ENCODE measurements at regions not wholly inside any gene's neighbourhood (a gene's known extent, or its start where the extent isn't known, plus 50 kb on each side); places are given as distances from the start of the nearest gene placed in this dataset.

DNA sequence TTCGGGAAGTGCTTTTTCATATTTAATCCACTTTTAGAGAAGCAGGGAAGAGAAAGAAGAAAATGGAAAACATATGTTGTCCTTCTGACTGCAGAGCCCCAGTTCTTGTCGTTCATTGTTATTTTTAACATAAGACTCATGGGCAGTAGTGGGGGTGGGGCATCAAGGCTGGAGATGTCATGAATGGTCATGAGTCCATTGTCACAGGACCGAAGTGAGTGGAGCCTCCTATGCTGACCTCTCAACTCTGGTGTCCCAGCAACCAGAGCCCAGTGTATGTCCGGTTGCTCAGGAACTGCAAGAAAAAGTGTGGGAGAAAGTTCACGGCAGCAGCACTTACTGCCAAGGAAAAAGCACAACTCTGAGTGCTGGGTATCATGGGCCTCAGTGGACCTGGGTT lies 108.6 kb downstream of the BANF2 start:
- TF ChIP-seq, protein P1, sequence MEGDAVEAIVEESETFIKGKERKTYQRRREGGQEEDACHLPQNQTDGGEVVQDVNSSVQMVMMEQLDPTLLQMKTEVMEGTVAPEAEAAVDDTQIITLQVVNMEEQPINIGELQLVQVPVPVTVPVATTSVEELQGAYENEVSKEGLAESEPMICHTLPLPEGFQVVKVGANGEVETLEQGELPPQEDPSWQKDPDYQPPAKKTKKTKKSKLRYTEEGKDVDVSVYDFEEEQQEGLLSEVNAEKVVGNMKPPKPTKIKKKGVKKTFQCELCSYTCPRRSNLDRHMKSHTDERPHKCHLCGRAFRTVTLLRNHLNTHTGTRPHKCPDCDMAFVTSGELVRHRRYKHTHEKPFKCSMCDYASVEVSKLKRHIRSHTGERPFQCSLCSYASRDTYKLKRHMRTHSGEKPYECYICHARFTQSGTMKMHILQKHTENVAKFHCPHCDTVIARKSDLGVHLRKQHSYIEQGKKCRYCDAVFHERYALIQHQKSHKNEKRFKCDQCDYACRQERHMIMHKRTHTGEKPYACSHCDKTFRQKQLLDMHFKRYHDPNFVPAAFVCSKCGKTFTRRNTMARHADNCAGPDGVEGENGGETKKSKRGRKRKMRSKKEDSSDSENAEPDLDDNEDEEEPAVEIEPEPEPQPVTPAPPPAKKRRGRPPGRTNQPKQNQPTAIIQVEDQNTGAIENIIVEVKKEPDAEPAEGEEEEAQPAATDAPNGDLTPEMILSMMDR (IDR thresholded peaks at IDR 0.05; ENCODE audit: low read depth, low read length), result no peak
- no peak overlapping the region for H3K4me3 ChIP-seq (ENCODE audit: low read depth, low read length)

DNA sequence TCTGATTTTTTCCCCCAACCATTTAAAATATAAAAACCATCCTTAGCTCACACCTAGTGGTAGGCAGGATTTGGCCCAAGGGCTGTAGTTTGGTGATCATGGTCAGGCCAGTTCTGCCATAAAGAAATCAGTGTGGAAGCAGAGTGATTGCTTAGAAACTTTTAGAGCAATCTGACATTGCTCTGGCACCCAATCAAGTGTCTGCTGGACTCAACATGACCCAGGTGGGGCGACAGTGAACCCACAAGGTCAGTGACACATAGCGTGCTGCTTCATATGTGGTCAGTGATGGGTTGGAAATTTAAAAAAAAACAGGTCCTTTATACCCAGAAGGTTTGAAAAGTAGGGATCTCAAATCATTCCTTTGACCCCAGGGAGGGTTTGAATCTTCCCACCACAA lies 107.9 kb downstream of the BANF2 start:
- TF ChIP-seq, protein P1 (IDR thresholded peaks at IDR 0.05; ENCODE audit: low read depth, low read length), result no peak
- no peak overlapping the region for H3K4me3 ChIP-seq (ENCODE audit: low read depth, low read length)

DNA sequence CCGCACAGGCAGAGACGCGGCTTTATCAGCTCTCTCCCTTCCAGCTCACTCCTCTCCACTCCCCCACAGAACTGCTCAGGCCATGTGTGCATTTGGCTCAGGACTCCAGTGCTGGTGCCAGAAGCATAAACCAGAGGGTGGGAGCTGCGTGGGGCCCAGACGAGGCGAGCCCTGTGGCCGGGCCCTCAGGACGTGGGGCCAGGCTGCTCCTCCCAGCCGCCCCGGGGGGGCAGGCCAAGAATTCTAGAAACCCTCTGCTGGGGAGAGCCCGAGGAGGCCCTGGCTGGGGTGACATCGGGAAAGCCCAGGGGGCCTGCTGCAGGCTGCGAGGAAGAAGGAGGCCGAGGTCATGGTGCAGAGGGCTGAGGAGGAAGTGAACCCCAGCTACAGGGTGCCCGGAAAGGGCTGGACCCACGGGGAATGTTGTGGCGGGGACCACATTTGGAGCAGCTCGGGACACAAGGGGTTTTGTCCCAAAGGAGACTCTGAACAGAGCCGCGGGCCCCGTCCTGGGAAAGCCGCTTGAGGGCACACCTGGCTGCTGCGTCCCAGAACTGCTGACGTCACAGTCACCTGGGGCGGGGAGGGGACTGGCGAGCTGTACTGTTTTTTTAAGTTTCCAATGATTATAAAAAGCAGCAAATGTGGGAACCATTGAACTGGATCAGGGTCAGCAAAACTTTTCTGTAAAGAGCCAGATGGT lies 107.1 kb downstream of the BANF2 start:
- TF ChIP-seq, protein P1 (IDR thresholded peaks at IDR 0.05; ENCODE audit: low read depth, low read length), result no peak
- no peak overlapping the region for H3K4me3 ChIP-seq (ENCODE audit: low read depth, low read length)

DNA sequence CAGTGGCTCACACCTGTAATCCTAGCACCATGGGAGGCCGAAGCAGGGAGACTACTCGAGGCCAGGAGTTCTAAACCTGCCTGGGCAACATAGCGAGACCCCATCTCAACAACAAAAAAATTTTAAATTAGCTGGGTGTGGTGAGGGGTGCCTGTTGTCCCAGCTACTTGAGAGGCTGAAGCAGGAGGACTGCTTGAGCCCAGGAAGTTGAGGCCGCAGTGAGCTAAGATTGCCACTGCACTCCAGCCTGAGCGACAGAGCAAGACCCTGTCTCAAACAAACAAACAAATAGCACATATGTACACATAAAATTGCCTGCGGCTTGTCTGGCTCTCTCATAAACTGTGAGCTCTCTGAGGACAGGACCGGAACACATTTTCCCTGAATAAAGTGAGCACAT lies 106.3 kb downstream of the BANF2 start:
- no peak overlapping the region for H3K4me3 ChIP-seq (ENCODE audit: low read depth, low read length)
- TF ChIP-seq, protein P1 (IDR thresholded peaks at IDR 0.05; ENCODE audit: low read depth, low read length), result no peak

DNA sequence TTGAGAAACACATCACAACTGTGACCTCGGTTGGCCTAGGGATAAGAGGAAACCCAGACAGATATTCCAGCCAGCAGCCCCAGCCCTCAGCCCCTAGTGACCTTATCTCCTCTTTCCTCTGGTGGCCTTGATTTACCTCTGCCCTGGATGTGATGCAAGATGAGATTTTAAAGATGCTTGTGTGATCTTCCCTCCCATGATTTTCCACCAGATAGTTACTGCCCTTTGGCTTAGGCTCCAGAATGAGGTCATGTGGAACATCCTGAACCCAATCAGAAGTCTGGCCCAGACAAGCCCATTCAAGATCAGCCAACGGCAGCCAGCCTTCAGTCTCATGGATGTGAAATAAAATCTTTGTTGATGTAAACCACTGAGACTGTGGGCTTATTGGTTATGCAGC lies 104.0 kb downstream of the BANF2 start:
- TF ChIP-seq, protein P1 (IDR thresholded peaks at IDR 0.05; ENCODE audit: low read depth, low read length), result no peak
- H3K4me3 ChIP-seq (ENCODE audit: low read depth, low read length), result no peak overlapping the region

DNA sequence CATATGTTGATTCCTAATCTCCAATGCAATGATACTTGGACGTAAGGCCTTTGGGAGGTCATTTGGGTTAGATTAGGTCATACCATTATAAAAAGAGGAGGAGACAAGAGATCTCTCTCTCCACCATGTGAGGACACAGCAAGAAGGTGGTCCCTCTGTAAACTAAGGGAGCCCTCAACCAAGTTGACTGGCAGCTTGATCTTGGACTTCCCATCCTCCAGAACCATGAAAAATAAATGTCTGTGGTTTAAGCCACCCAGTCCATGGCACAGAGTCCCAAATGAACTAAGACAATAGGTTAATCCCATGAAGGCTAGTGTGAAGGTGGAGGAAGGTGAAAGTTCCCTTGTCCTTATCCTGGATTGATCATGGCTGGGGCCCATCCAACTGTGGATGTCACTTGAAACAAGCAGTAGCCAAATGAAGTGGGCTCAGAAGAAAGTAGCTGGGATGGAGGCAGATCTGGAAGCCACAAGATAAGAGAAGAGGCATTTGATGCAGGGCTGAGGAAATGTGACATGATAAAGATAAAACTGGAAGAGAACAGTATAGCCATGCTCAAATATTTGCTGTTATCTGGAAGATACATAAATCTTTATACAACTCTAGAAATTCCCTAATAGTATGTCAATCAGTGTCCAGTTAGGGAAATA lies 99.9 kb downstream of the BANF2 start:
- no peak overlapping the region for H3K4me3 ChIP-seq (ENCODE audit: low read depth, low read length)

DNA sequence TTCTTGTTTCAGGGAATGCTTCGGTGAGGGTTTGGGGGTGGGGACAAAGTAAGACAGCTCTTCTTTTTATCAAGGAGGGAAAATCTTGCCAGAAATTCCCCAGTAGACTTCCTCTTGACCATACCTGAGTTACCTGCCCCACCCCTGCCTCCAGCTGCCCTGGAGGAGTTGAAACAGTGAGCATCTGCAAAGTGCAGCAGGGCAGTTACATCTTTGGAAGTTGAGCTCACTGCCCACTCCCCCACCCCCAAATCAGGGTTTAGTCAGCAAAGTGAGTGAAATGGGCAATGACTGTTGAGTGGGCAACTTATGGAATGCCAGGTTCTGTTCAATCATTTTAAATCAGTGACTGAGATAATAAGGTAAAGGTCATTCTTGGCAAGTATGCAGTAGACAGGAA lies 98.8 kb downstream of the BANF2 start:
- TF ChIP-seq, protein P1 (IDR thresholded peaks at IDR 0.05; ENCODE audit: low read depth, low read length), result no peak
- no peak overlapping the region for H3K4me3 ChIP-seq (ENCODE audit: low read depth, low read length)

More for the DNA sequence above, 99.9 kb downstream of the BANF2 start:
- TF ChIP-seq, protein P1 (IDR thresholded peaks at IDR 0.05; ENCODE audit: low read depth, low read length), result no peak
